Panc1 (cell line): ENCODE measurements at regions not wholly inside any gene's neighbourhood (a gene's known extent, or its start where the extent isn't known, plus 50 kb on each side); places are given as distances from the start of the nearest gene placed in this dataset.

Experiments used
- ATAC-seq: fragments of 200-7000 bp; cut with Tn5 transposase; 2 replicates; pipeline ENCODE4 v1.9.1; 2020; ENCODE audit warnings: mild to moderate bottlenecking, moderate library complexity
- BruUV-seq: library from RNA; stranded (reverse); fragments of 400-500 nt; replicated peaks from 2 replicates; lab custom pipeline; 2021; lab: Mats Ljungman, UMichigan
- CTCF ChIA-PET: fragments of 300-600 bp; sonication (Branson Sonifier 250); formaldehyde crosslinking; loops from one replicate; lab custom pipeline; 2022; ENCODE audit warnings: antibody characterized with exemption; lab: Charles Lee
- POLR2A ChIA-PET: fragments of 300-600 bp; sonication (Branson Sonifier 250); formaldehyde crosslinking; loops from one replicate; lab custom pipeline; 2022; ENCODE audit warnings: antibody characterized with exemption; lab: Charles Lee
- DNase-seq: peaks from one replicate; pipeline ENCODE4 v3.0.0-alpha.2; 2010; ENCODE audit warnings: low read depth, low spot score
- H3K27ac ChIP-seq: 2 replicates; pipeline ENCODE4 v1.5.1; 2011; ENCODE audit warnings: mild to moderate bottlenecking, low read length, inconsistent platforms
- H3K27me3 ChIP-seq: fragments of 200-500 bp; sonication (Bioruptor generic); 2 replicates; pipeline ENCODE4 v1.6.0; 2014; ENCODE audit warnings: low read length, inconsistent platforms; ENCODE audit not compliant: control insufficient read depth, insufficient read depth
- H3K36me3 ChIP-seq: fragments of 200-500 bp; sonication (Bioruptor generic); 2 replicates; pipeline ENCODE4 v1.5.1; 2014; ENCODE audit warnings: inconsistent platforms, mild to moderate bottlenecking, low read length, moderate library complexity; ENCODE audit not compliant: control insufficient read depth, insufficient read depth
- H3K4me1 ChIP-seq: 2 replicates; pipeline ENCODE4 v1.5.1; 2011; ENCODE audit warnings: inconsistent platforms, mild to moderate bottlenecking, low read length, moderate library complexity; ENCODE audit not compliant: control insufficient read depth, insufficient read depth
- H3K4me3 ChIP-seq, 2 experiments: 2 replicates each; pipeline ENCODE4 v1.5.1; 2011 to 2012; ENCODE audit warnings: low read depth in 2 of 2, low read length in 2 of 2, mild to moderate bottlenecking in 2 of 2, inconsistent platforms in 1 of 2, moderate library complexity in 1 of 2
- H3K9me3 ChIP-seq: fragments of 200-500 bp; sonication (Bioruptor generic); 2 replicates; pipeline ENCODE4 v1.5.1; 2014; ENCODE audit warnings: low read depth, mild to moderate bottlenecking, inconsistent platforms, low read length, moderate library complexity; ENCODE audit not compliant: control insufficient read depth, insufficient read depth
- CTCF ChIP-seq: fragments of 450-650 bp; IDR thresholded peaks from 2 replicates; pipeline ENCODE4 v1.5.1; 2017; ENCODE audit warnings: mild to moderate bottlenecking
- POLR2AphosphoS5 ChIP-seq: IDR thresholded peaks from 2 replicates; pipeline ENCODE4 v1.6.1; 2012; ENCODE audit warnings: mild to moderate bottlenecking, low read depth, low read length, moderate library complexity
- REST ChIP-seq, 2 experiments: IDR thresholded peaks; 2 replicates each; pipeline ENCODE4 v1.6.1; 2011 to 2012; ENCODE audit warnings: low read depth in 2 of 2, control low read depth in 1 of 2, low read length in 1 of 2, mild to moderate bottlenecking in 1 of 2, moderate library complexity in 1 of 2; ENCODE audit not compliant: insufficient read depth in 1 of 2
- SIN3A ChIP-seq: IDR thresholded peaks from 2 replicates; pipeline ENCODE4 v1.6.1; 2012; ENCODE audit warnings: low read depth, mild to moderate bottlenecking, low read length, moderate library complexity, borderline replicate concordance; ENCODE audit not compliant: insufficient read depth
- TCF7L2 ChIP-seq: IDR thresholded peaks from 2 replicates; pipeline ENCODE4 v1.6.1; 2011; ENCODE audit warnings: mild to moderate bottlenecking, low read depth, low read length, inconsistent platforms
- in situ Hi-C: cut with HindIII; loops from 2 replicates; pipeline ENCODE4 v1.10.0; 2016; ENCODE audit warnings: low sequenced_read_pairs, low pct_unique_long_range_greater_than_20kb
- intact Hi-C: fragments of 100-400 bp; cut with micrococcal nuclease; formaldehyde crosslinking; loops from one replicate; pipeline ENCODE4 v1.10.0; 2022; ENCODE audit not compliant: unreplicated experiment

- Histone ChIP-seq H3K27me3 (no peaks in the 10 kb centered on the region), H3K4me1 (no peaks in the 10 kb centered on the region), H3K4me3 (no peak overlapping the region), H3K27ac (no peak overlapping the region), H3K9me3 (no peaks in the 10 kb centered on the region), H3K36me3 (no peaks in the 10 kb centered on the region)
- ATAC-seq (no peak), DNase-seq (no peak)
- ChIA-PET CTCF (no interaction called here), POLR2A (no interaction called here)
- no TSS peak for BruUV-seq
- no peak for TF ChIP-seq POLR2AphosphoS5
- TF ChIP-seq CTCF, result no peak
- TF ChIP-seq REST (IDR thresholded peaks at IDR 0.05; ENCODE audit: insufficient read depth in 1 of 2, low read depth in 2 of 2, low read length in 1 of 2), result no peak
- no peak for TF ChIP-seq SIN3A
- TF ChIP-seq TCF7L2, result no peak
- intact Hi-C loops, result no loop called here
- in situ Hi-C loops, result no loop called here
These were observed 141.2 kb upstream of the RREB1 start for GRCh38 chr6:6966569-6966968.

GRCh38 chr6:6968357-6968730 lies 139.4 kb upstream of the RREB1 start:
- H3K4me1 ChIP-seq, result no peaks in the 10 kb centered on the region

More at GRCh38 chr6:6968357-6968730, 139.4 kb upstream of the RREB1 start:
- H3K4me3 ChIP-seq, result no peak overlapping the region
- intact Hi-C loops, result no loop called here
- TF ChIP-seq CTCF, result no peak
- no peak for TF ChIP-seq REST (IDR thresholded peaks at IDR 0.05; ENCODE audit: insufficient read depth in 1 of 2, low read depth in 2 of 2, low read length in 1 of 2)
- no peak for TF ChIP-seq TCF7L2
- no peak for TF ChIP-seq SIN3A
- TF ChIP-seq POLR2AphosphoS5, result no peak
- ChIA-PET CTCF (no interaction called here), POLR2A (no interaction called here)
- no peaks in the 10 kb centered on the region for H3K27me3 ChIP-seq
- no TSS peak for BruUV-seq
- H3K36me3 ChIP-seq, result no peaks in the 10 kb centered on the region
- DNase-seq (no peak), ATAC-seq (no peak)
- no peak overlapping the region for H3K27ac ChIP-seq
- no peaks in the 10 kb centered on the region for H3K9me3 ChIP-seq
- in situ Hi-C loops, result no loop called here
